Thoracic aorta (tissue), 2 donors: ENCODE measurements at regions not wholly inside any gene's neighbourhood (a gene's known extent, or its start where the extent isn't known, plus 50 kb on each side); places are given as distances from the start of the nearest gene placed in this dataset.
"Not testable (repeated sequence)": the region's sequence is repeated elsewhere in the genome, so short reads cannot be mapped to it uniquely, and the experiment has no call there.

Experiments used
- ATAC-seq: fragments of 150-250 bp; one replicate; pipeline ENCODE4 v1.8.0; 2017; ENCODE audit warnings: low read depth; ENCODE audit not compliant: insufficient number of reproducible peaks, low FRiP score
- DNase-seq: peaks from one replicate; pipeline ENCODE4 v3.0.0-alpha.2; 2020; ENCODE audit warnings: low spot score
- H3K27ac ChIP-seq, 2 donors: fragments of 200-600 bp; sonication (generic); 1 replicate in 1 of 2; 2 replicates in 1 of 2; pipeline ENCODE4 v1.5.1; 2016; ENCODE audit warnings: mild to moderate bottlenecking in 2 of 2, moderate library complexity in 2 of 2
- H3K27me3 ChIP-seq: fragments of 200-600 bp; sonication (generic); replicated peaks from 2 replicates; pipeline ENCODE4 v1.6.0; 2016; ENCODE audit warnings: mild to moderate bottlenecking; ENCODE audit not compliant: insufficient read depth
- H3K36me3 ChIP-seq: fragments of 200-600 bp; sonication (generic); one replicate; pipeline ENCODE4 v1.5.1; 2016
- H3K4me1 ChIP-seq, 2 donors: fragments of 200-600 bp; sonication (generic); 1 replicate in 1 of 2; 2 replicates in 1 of 2; pipeline versions ENCODE4 v1.5.1 to v1.6.0; 2016; ENCODE audit warnings: low read depth in 2 of 2, mild to moderate bottlenecking in 1 of 2; ENCODE audit not compliant: control insufficient read depth in 1 of 2
- H3K4me3 ChIP-seq: fragments of 200-600 bp; sonication (generic); 2 replicates; pipeline ENCODE4 v1.5.1; 2016; ENCODE audit warnings: mild to moderate bottlenecking
- H3K9me3 ChIP-seq: fragments of 200-600 bp; sonication (generic); 2 replicates; pipeline ENCODE4 v1.5.1; 2016
- CTCF ChIP-seq: fragments of 200-600 bp; sonication (generic); IDR thresholded peaks from one replicate; pipeline ENCODE4 v1.5.1; 2019; ENCODE audit warnings: antibody characterized with exemption

DNA sequence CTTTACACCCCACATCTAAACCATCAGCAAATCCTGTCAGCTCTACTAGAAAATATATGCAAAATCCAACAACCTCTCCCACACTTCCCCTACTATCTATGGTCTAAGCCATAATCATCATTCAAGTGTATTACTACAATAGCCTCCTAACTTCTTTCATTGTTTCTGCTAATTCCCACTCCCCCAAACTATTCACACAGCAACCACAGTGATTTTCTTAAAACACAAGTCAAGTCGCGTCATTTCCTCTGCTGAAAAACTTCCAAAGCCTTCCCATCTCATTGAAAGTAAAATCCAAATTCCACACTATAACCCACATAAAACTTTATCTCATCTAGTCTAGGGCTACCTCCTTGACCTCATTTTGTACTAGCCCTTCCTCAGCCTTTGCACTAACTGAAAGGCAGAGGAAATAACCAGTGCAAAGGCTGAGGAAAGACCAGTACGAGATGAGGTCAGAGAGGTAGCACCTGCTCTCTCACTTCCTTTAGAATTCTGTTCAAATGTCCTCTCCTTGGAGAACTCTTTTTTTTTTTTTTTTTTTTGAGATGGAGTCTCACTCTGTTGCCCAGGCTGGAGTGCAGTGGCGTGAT lies 65.5 kb upstream of the MDM1 start:
- no peak for ATAC-seq
- Histone ChIP-seq H3K4me1 (no peaks in the 10 kb centered on the region), H3K9me3 (no peaks in the 10 kb centered on the region)

DNA sequence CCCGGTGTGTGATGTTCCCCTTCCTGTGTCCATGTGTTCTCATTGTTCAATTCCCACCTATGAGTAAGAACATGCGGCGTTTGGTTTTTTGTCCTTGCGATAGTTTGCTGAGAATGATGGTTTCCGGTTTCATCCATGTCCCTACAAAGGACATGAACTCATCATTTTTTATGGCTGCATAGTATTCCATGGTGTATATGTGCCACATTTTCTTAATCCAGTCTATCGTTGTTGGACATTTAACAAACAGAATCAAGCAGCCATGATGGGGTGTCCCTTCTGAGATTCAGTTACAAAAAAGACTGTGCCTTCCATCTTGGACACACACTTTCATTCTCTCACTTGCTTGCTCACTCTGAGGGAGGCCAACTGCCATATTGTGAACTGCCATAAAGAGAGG lies 66.5 kb upstream of the MDM1 start:
- not testable (repeated sequence) for H3K36me3 ChIP-seq, DNase-seq, H3K27me3 ChIP-seq, H3K4me1 ChIP-seq, H3K27ac ChIP-seq, H3K4me3 ChIP-seq, H3K9me3 ChIP-seq, ATAC-seq

More for the DNA sequence above, 65.5 kb upstream of the MDM1 start:
- DNase-seq: no peak
- Histone ChIP-seq H3K27me3 (no peaks in the 10 kb centered on the region), H3K4me3 (no peak overlapping the region), H3K36me3 (no peaks in the 10 kb centered on the region), H3K27ac (no peak overlapping the region)
- no peak for TF ChIP-seq CTCF

GRCh38 chr12:68400226-68400829 lies 68.2 kb upstream of the MDM1 start:
- Histone ChIP-seq H3K36me3 (no peaks in the 10 kb centered on the region), H3K9me3 (no peaks in the 10 kb centered on the region), H3K4me3 (no peak overlapping the region), H3K27me3 (no peaks in the 10 kb centered on the region), H3K4me1 (peaks cover 1 to 3% of the 10 kb centered on the region in 2 donors), H3K27ac (no peak overlapping the region)
- ATAC-seq (no peak), DNase-seq (no peak)
- TF ChIP-seq CTCF: no peak

- DNase-seq (no peak), ATAC-seq (no peak)
- Histone ChIP-seq H3K4me1 (peaks cover 13 to 14% of the 10 kb centered on the region in 2 donors), H3K27me3 (no peaks in the 10 kb centered on the region), H3K9me3 (no peaks in the 10 kb centered on the region), H3K4me3 (no peak overlapping the region), H3K36me3 (no peaks in the 10 kb centered on the region), H3K27ac (no peak overlapping the region)
- no peak for TF ChIP-seq CTCF
These were observed 70.3 kb upstream of the MDM1 start for GRCh38 chr12:68402422-68402821.

DNA sequence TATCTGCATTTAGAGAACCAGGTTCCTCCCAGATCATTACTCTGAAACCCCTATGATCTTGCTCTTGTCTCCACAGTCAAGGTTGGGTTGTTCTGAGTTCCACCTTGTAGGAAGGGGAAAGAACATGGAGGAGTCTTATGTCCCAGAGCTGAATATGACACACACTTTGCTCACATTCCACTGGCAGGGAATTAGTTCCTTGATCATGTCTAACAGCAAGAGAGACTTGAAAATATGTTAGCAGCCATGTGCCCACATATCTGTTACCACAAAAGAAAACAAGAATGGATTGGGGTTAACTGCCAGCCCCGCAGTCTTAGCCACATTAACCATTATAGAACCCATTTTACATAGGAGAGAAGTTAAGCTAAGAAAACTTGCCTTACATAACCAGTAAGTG lies 71.1 kb upstream of the MDM1 start:
- peaks cover 13 to 14% of the 10 kb centered on the region in 2 donors for H3K4me1 ChIP-seq

More for the DNA sequence above, 71.1 kb upstream of the MDM1 start:
- no peaks in the 10 kb centered on the region for H3K27me3 ChIP-seq
- no peaks in the 10 kb centered on the region for H3K9me3 ChIP-seq
- no peak for TF ChIP-seq CTCF
- no peak overlapping the region for H3K4me3 ChIP-seq
- no peaks in the 10 kb centered on the region for H3K36me3 ChIP-seq
- no peak overlapping the region for H3K27ac ChIP-seq
- DNase-seq (no peak), ATAC-seq (no peak)
